ENCODE measurements at regions not wholly inside any gene's neighbourhood (a gene's known extent, or its start where the extent isn't known, plus 50 kb on each side); places are given as distances from the start of the nearest gene placed in this dataset.

DNA sequence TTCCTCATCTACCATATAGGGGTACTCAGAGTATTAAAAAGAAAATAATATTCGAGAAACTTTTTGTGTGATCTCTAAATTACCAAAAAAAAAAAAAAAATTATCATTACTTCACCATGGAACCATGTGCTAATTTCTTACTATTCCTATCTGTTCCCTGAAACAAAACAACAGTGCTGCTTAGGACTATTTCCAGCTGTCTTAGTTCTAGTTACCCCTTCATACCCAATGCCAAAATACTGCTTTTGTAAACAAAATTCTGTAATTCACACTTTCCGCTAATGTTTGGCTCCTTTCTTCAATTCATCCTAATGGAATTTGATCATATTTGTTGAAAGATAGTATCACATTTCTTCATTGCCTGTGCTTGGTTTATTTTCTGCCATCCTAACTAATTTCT, 470.2 kb downstream of the BTG1 start:
- no peak for DNase-seq (ENCODE audit: low read depth, low spot score)
- TF ChIP-seq, protein P1, sequence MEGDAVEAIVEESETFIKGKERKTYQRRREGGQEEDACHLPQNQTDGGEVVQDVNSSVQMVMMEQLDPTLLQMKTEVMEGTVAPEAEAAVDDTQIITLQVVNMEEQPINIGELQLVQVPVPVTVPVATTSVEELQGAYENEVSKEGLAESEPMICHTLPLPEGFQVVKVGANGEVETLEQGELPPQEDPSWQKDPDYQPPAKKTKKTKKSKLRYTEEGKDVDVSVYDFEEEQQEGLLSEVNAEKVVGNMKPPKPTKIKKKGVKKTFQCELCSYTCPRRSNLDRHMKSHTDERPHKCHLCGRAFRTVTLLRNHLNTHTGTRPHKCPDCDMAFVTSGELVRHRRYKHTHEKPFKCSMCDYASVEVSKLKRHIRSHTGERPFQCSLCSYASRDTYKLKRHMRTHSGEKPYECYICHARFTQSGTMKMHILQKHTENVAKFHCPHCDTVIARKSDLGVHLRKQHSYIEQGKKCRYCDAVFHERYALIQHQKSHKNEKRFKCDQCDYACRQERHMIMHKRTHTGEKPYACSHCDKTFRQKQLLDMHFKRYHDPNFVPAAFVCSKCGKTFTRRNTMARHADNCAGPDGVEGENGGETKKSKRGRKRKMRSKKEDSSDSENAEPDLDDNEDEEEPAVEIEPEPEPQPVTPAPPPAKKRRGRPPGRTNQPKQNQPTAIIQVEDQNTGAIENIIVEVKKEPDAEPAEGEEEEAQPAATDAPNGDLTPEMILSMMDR (IDR thresholded peaks at IDR 0.05; ENCODE audit: low read depth, low read length): no peak
- H3K4me3 ChIP-seq (ENCODE audit: low read depth, low read length): no peak overlapping the region
- H3K27me3 ChIP-seq (ENCODE audit: control insufficient read depth, insufficient read depth, low read length): no peaks in the 10 kb centered on the region
- H3K9me3 ChIP-seq (ENCODE audit: control insufficient read depth, insufficient read depth, low read length): no peaks in the 10 kb centered on the region
- H3K27ac ChIP-seq (ENCODE audit: low read depth, low read length): no peak overlapping the region
- ChIA-PET CTCF (interaction anchor here (0.7 kb wide), 1 partner anchor 137 kb away, joined by 5 read pairs; no protein-coding TSS in a partner anchor), POLR2A (no interaction called here)

DNA sequence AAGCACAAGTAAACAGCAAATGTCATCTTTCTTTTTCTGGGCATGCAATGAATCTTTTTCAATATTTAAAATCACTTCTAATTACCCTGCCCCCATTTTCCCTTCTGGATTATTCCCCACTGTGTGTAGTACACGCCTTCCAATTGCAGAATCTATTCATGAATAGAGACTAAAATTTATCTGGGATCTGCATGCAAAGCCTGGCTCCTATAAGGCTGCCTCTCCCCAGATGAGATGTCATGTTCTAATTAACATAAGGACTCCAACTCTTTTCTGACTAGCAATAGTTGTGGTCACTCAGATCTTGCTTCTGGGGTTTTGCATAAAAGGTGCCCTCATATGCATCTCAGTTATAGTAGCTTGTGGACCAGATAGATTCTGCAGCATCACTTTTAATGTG, 473.5 kb downstream of the BTG1 start:
- CTCF ChIA-PET: no interaction called here
- TF ChIP-seq, protein P1 (IDR thresholded peaks at IDR 0.05; ENCODE audit: low read depth, low read length): no peak
- Histone ChIP-seq H3K9me3 (ENCODE audit: control insufficient read depth, insufficient read depth, low read length) (no peaks in the 10 kb centered on the region), H3K4me3 (ENCODE audit: low read depth, low read length) (no peak overlapping the region), H3K27me3 (ENCODE audit: control insufficient read depth, insufficient read depth, low read length) (no peaks in the 10 kb centered on the region), H3K27ac (ENCODE audit: low read depth, low read length) (no peak overlapping the region)
- DNase-seq (ENCODE audit: low read depth, low spot score): no peak
- POLR2A ChIA-PET: no interaction called here

DNA sequence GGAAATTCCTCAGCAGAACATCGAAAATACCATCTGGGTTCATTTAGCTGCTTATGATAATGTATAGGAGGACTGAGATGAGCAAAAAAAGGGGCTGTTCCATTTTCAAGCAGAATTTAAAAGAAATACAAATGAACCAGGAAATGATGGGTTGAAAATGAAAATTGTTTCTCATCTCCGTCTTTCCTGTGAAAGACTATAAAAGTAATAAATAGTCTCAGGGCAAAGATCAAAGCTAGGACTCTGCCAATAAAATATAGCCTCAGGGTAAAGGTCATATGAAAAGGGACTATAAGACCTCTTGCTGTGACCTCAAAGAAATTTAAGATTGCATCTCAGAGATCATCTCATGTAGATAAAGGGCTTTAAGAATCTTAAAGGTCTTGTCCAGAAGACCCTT, 478.0 kb downstream of the BTG1 start:
- POLR2A ChIA-PET: no interaction called here
- CTCF ChIA-PET: no interaction called here
- H3K27me3 ChIP-seq (ENCODE audit: control insufficient read depth, insufficient read depth, low read length): no peaks in the 10 kb centered on the region

DNA sequence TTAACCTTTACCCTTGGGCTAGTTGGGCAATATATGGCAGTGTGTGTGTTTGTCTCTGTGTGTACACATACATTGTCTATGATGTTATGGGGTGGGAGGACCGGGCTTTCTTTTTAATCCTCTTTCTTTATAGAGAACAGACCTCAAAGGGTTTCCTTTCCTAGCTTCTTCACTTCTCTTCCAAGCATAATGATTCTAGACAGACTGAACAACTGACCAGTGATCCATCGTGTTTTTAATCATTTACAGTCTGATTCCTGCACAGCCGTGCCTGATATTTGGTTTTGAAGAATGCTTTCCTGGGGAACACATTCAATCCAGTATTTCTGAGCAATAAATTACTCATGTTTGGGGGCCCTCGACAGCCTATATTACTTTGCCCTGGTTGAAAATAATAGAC, 481.1 kb upstream of the DCN start:
- no peak overlapping the region for H3K27ac ChIP-seq (ENCODE audit: low read depth, low read length)
- H3K4me3 ChIP-seq (ENCODE audit: low read depth, low read length): no peak overlapping the region
- H3K27me3 ChIP-seq (ENCODE audit: control insufficient read depth, insufficient read depth, low read length): no peaks in the 10 kb centered on the region
- CTCF ChIA-PET: interaction anchor here (0.6 kb wide), 1 partner anchor 96 kb away, joined by 4 read pairs; no protein-coding TSS in a partner anchor
- no peak for DNase-seq (ENCODE audit: low read depth, low spot score)
- POLR2A ChIA-PET: no interaction called here
- no peaks in the 10 kb centered on the region for H3K9me3 ChIP-seq (ENCODE audit: control insufficient read depth, insufficient read depth, low read length)
- TF ChIP-seq, protein P1 (IDR thresholded peaks at IDR 0.05; ENCODE audit: low read depth, low read length): no peak

More for the DNA sequence above, 478.0 kb downstream of the BTG1 start:
- Histone ChIP-seq H3K4me3 (ENCODE audit: low read depth, low read length) (no peak overlapping the region), H3K9me3 (ENCODE audit: control insufficient read depth, insufficient read depth, low read length) (no peaks in the 10 kb centered on the region), H3K27ac (ENCODE audit: low read depth, low read length) (no peak overlapping the region)
- TF ChIP-seq, protein P1 (IDR thresholded peaks at IDR 0.05; ENCODE audit: low read depth, low read length): no peak
- no peak for DNase-seq (ENCODE audit: low read depth, low spot score)

DNA sequence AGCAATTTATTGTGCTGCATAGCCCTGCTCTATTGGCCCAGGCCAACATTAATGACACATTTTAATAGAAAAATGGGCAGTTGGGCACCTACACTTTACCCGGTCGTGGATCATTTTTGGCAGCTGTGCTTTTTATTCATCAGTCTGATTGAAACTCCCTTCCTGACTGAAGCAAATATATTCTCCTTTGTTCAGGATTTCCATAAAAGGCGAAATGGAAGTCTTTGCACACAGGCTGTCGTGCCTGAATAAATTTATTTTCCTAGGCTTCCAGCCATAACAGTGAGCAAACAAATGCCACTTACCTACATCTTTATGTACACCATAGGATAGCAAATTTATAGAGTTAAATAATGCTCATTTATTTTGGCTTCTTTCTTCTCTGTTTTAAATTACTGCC, 480.7 kb upstream of the DCN start:
- Histone ChIP-seq H3K9me3 (ENCODE audit: control insufficient read depth, insufficient read depth, low read length) (no peaks in the 10 kb centered on the region), H3K4me3 (ENCODE audit: low read depth, low read length) (no peak overlapping the region), H3K27me3 (ENCODE audit: control insufficient read depth, insufficient read depth, low read length) (no peaks in the 10 kb centered on the region), H3K27ac (ENCODE audit: low read depth, low read length) (no peak overlapping the region)
- CTCF ChIA-PET: interaction anchor here (0.6 kb wide), 1 partner anchor 95 kb away, joined by 4 read pairs; no protein-coding TSS in a partner anchor
- DNase-seq (ENCODE audit: low read depth, low spot score): no peak
- POLR2A ChIA-PET: no interaction called here
- TF ChIP-seq, protein P1 (IDR thresholded peaks at IDR 0.05; ENCODE audit: low read depth, low read length): no peak

All from AG04450 (cell line).